ENCODE measurements at regions not wholly inside any gene's neighbourhood (a gene's known extent, or its start where the extent isn't known, plus 50 kb on each side); places are given as distances from the start of the nearest gene placed in this dataset.
"Not testable (repeated sequence)": the region's sequence is repeated elsewhere in the genome, so short reads cannot be mapped to it uniquely, and the experiment has no call there.

- intact Hi-C loops (cut with DNase I): no loop called here
- Histone ChIP-seq H3K36me3 (no peaks in the 10 kb centered on the region), H3K9me3 (no peaks in the 10 kb centered on the region), H3K4me1 (no peaks in the 10 kb centered on the region), H3K4me3 (no peak overlapping the region), H3K27ac (no peak overlapping the region), H3K27me3 (peaks cover 0 to 5% (median 0%) of the 10 kb centered on the region in 4 donors)
- TF ChIP-seq CTCF (IDR thresholded peaks at IDR 0.05) (no peak), POLR2A (IDR thresholded peaks at IDR 0.05) (no peak)
- DNase-seq: no peak
Observed at GRCh38 chr6:125623085-125623484, 126.3 kb upstream of the HEY2 start.

GRCh38 chr6:125631165-125631564 lies 118.3 kb upstream of the HEY2 start:
- Histone ChIP-seq H3K9me3 (no peaks in the 10 kb centered on the region), H3K4me3 (no peak overlapping the region), H3K4me1 (no peaks in the 10 kb centered on the region), H3K27me3 (no peaks in the 10 kb centered on the region), H3K27ac (no peak overlapping the region), H3K36me3 (no peaks in the 10 kb centered on the region)
- no peak for DNase-seq
- TF ChIP-seq POLR2A (IDR thresholded peaks at IDR 0.05) (no peak), CTCF (IDR thresholded peaks at IDR 0.05) (no peak)
- intact Hi-C loops (cut with DNase I): no loop called here
- 19 to 36% methylated on average over 1 of the region's 1 CpG for WGBS, 2 donors

- H3K4me3 ChIP-seq; H3K4me1 ChIP-seq; DNase-seq; intact Hi-C loops (cut with DNase I); H3K27me3 ChIP-seq; H3K36me3 ChIP-seq; H3K27ac ChIP-seq; H3K9me3 ChIP-seq: not testable (repeated sequence)
- WGBS, 2 donors: 89 to 93% methylated on average over 2 of the region's 2 CpGs
Observed at GRCh38 chr6:125636011-125636410, 113.4 kb upstream of the HEY2 start.

DNA sequence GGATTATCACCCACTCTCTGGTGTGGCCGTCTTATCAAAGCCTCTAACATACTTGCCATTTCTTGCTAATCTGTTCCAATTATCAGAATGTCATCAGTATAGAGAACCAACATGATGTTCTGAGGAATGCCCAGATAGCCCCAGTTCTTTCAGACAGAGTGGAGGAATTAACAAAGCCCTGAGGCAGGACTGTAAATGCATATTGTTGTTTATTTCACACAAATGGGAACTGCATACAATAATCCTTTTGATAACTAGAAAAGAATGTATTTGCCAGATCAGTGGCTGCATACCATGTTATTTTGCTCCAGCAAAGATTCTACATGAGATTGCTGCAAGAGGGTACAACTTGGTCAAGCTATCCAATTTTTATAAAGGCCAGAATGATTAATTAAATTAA lies 112.8 kb upstream of the HEY2 start:
- intact Hi-C loops (cut with DNase I): no loop called here
- H3K4me1 ChIP-seq: peaks cover 0 to 8% (median 0%) of the 10 kb centered on the region in 3 donors
- no peak overlapping the region for H3K4me3 ChIP-seq
- no peaks in the 10 kb centered on the region for H3K27me3 ChIP-seq
- TF ChIP-seq CTCF (IDR thresholded peaks at IDR 0.05) (no peak), POLR2A (IDR thresholded peaks at IDR 0.05) (no peak)
- 100% methylated on average over 1 of the region's 1 CpG for WGBS, 2 donors
- H3K36me3 ChIP-seq: no peaks in the 10 kb centered on the region
- H3K27ac ChIP-seq: no peak overlapping the region
- DNase-seq: no peak
- no peaks in the 10 kb centered on the region for H3K9me3 ChIP-seq

DNA sequence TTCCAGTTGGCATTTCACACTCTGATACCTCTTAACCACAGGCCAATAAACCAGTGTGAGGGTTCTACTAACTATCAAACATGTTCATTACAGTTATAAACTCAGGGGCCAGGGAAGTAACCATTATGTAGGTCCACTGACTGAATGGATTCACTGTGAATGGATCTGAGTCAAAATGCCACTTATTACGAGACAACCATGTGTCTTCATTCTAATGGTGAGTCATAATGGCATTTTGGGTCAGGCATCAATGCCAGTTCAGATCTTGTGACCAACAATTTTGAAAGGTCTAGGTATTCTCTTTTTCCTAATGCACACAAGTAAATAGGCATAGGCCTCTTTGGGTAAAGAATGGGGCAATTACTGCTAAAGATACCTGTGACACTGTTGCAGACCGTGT lies 112.2 kb upstream of the HEY2 start:
- Histone ChIP-seq H3K4me3 (no peak overlapping the region), H3K27me3 (no peaks in the 10 kb centered on the region), H3K9me3 (no peaks in the 10 kb centered on the region), H3K4me1 (peaks cover 0 to 8% (median 0%) of the 10 kb centered on the region in 3 donors), H3K36me3 (no peaks in the 10 kb centered on the region), H3K27ac (no peak overlapping the region)
- no peak for TF ChIP-seq CTCF (IDR thresholded peaks at IDR 0.05)
- no peak for DNase-seq
- WGBS, 2 donors: 75 to 80% methylated on average over 2 of the region's 2 CpGs
- intact Hi-C loops (cut with DNase I): no loop called here

- peaks cover 0 to 8% (median 0%) of the 10 kb centered on the region in 3 donors for H3K4me1 ChIP-seq
- H3K27me3 ChIP-seq: no peaks in the 10 kb centered on the region
- no peaks in the 10 kb centered on the region for H3K9me3 ChIP-seq
- no peaks in the 10 kb centered on the region for H3K36me3 ChIP-seq
- intact Hi-C loops (cut with DNase I): no loop called here
- no peak overlapping the region for H3K27ac ChIP-seq
- 25 to 26% methylated on average over 3 of the region's 3 CpGs for WGBS, 2 donors
- DNase-seq: no peak
- no peak overlapping the region for H3K4me3 ChIP-seq
- TF ChIP-seq POLR2A (IDR thresholded peaks at IDR 0.05) (no peak), CTCF (IDR thresholded peaks at IDR 0.05) (no peak)
Observed at GRCh38 chr6:125639466-125640020, 109.9 kb upstream of the HEY2 start.
